GM18867 (cell line): ENCODE measurements at regions not wholly inside any gene's neighbourhood (a gene's known extent, or its start where the extent isn't known, plus 50 kb on each side); places are given as distances from the start of the nearest gene placed in this dataset.

Source experiments
- ATAC-seq: cut with Tn5 transposase; IDR thresholded peaks from one replicate; pipeline ENCODE4 v1.9.1; 2021; ENCODE audit warnings: mild to moderate bottlenecking, moderate library complexity; ENCODE audit not compliant: unreplicated experiment

GRCh38 chr3:36248374-36248773 is 131.9 kb upstream of the STAC start:
- no peak for ATAC-seq

GRCh38 chr3:36250191-36250590 is 130.1 kb upstream of the STAC start:
- no peak for ATAC-seq

GRCh38 chr3:36257158-36257852 is 123.0 kb upstream of the STAC start:
- no peak for ATAC-seq

- no peak for ATAC-seq
Observed at GRCh38 chr3:36258421-36258820, 121.9 kb upstream of the STAC start.

GRCh38 chr3:36259580-36259979 is 120.7 kb upstream of the STAC start:
- no peak for ATAC-seq

GRCh38 chr3:36269274-36269673 is 111.0 kb upstream of the STAC start:
- no peak for ATAC-seq

- ATAC-seq, result no peak
Observed at GRCh38 chr3:36282766-36283165, 97.5 kb upstream of the STAC start.

GRCh38 chr3:36295296-36295695 is 85.0 kb upstream of the STAC start:
- no peak for ATAC-seq

GRCh38 chr3:36297195-36297594 is 83.1 kb upstream of the STAC start:
- no peak for ATAC-seq

GRCh38 chr3:36298188-36298587 is 82.1 kb upstream of the STAC start:
- ATAC-seq, result no peak

GRCh38 chr3:36302158-36302509 is 78.2 kb upstream of the STAC start:
- no peak for ATAC-seq

- ATAC-seq, result no peak
Observed at GRCh38 chr3:36302626-36303025, 77.7 kb upstream of the STAC start.

- ATAC-seq, result no peak
Observed at GRCh38 chr3:36303286-36303685, 77.0 kb upstream of the STAC start.

- ATAC-seq, result no peak
Observed at GRCh38 chr3:36305929-36306520, 74.3 kb upstream of the STAC start.

- ATAC-seq, result no peak
Observed at GRCh38 chr3:36309092-36309491, 71.2 kb upstream of the STAC start.

GRCh38 chr3:36312351-36312750 is 68.0 kb upstream of the STAC start:
- ATAC-seq, result no peak

GRCh38 chr3:36317915-36318314 is 62.4 kb upstream of the STAC start:
- peak; percentile 76 for ATAC-seq

- no peak for ATAC-seq
Observed at GRCh38 chr3:36318621-36319200, 61.6 kb upstream of the STAC start.

- no peak for ATAC-seq
Observed at GRCh38 chr3:36319680-36320079, 60.6 kb upstream of the STAC start.
